Stomach (tissue), 8 donors: ENCODE measurements at regions not wholly inside any gene's neighbourhood (a gene's known extent, or its start where the extent isn't known, plus 50 kb on each side); places are given as distances from the start of the nearest gene placed in this dataset.

Source experiments
- DNase-seq, 2 donors: peaks; one replicate each; pipeline versions ENCODE4 v3.0.0 to v3.0.0-alpha.2; 2013 to 2019
- H3K27ac ChIP-seq, 5 donors: fragments of 200-600 bp in 4 of 5; sonication (generic) in 4 of 5; one replicate each; pipeline ENCODE4 v1.5.1; 2013 to 2019; ENCODE audit warnings: mild to moderate bottlenecking in 1 of 5, moderate library complexity in 1 of 5
- H3K27me3 ChIP-seq, 3 donors: fragments of 200-600 bp; sonication (generic); one replicate each; pipeline ENCODE4 v1.5.1; 2017 to 2019; ENCODE audit warnings: mixed run types in 1 of 3
- H3K36me3 ChIP-seq, 4 donors: fragments of 200-600 bp; sonication (generic); 1 replicate in 3 of 4; 2 replicates in 1 of 4; pipeline ENCODE4 v1.5.1; 2016 to 2019
- H3K4me1 ChIP-seq, 4 donors: fragments of 200-600 bp; sonication (generic); one replicate each; pipeline ENCODE4 v1.5.1; 2016 to 2019
- H3K4me3 ChIP-seq, 4 donors: fragments of 200-600 bp; sonication (generic) in 3 of 4; one replicate each; pipeline ENCODE4 v1.5.1; 2016 to 2019; ENCODE audit warnings: mild to moderate bottlenecking in 1 of 4
- H3K9me3 ChIP-seq, 4 donors: fragments of 200-600 bp; sonication (generic); one replicate each; pipeline ENCODE4 v1.5.1; 2016 to 2019
- CTCF ChIP-seq, 7 experiments: fragments of 450-650 bp in 4 of 7; fragments of 200-600 bp in 3 of 7; sonication (generic) in 3 of 7; IDR thresholded peaks; one replicate each; pipeline ENCODE4 v1.5.1; 2016 to 2019; ENCODE audit warnings: antibody characterized with exemption in 7 of 7, control low read depth in 2 of 7, mild to moderate bottlenecking in 1 of 7
- EP300 ChIP-seq: sonication (generic); formaldehyde crosslinking; IDR thresholded peaks from one replicate; pipeline ENCODE4 v1.6.1; 2017; ENCODE audit warnings: antibody characterized with exemption
- POLR2A ChIP-seq, 4 donors: fragments of 450-650 bp; IDR thresholded peaks; one replicate each; pipeline ENCODE4 v1.6.1; 2016; ENCODE audit warnings: antibody characterized with exemption in 4 of 4, control low read depth in 2 of 4, mild to moderate bottlenecking in 1 of 4, moderate library complexity in 1 of 4
- POLR2AphosphoS5 ChIP-seq, 3 donors: sonication (generic); formaldehyde crosslinking; IDR thresholded peaks; one replicate each; pipeline ENCODE4 v1.6.1; 2016; ENCODE audit warnings: antibody characterized with exemption in 3 of 3
- WGBS, 5 donors: extraction: QIAGEN DNeasy Blood & Tissue Kit in 3 of 5; methylation state at CpG; one replicate each; pipeline versions ENCODE4 v1.1.5 to v1.1.7; 2013 to 2018; 5-methylcytosine and 5-hydroxymethylcytosine counted together
- intact Hi-C: fragments of 100-400 bp; cut with DNase I; formaldehyde crosslinking; loops from one replicate; pipeline ENCODE4 v1.15.1; 2023; ENCODE audit warnings: low total_unique reads
- donor health status: healthy with polysubstance abuse.
- donor health status: Bipolar disorder and iron deficiency.
- donor health status: healthy.

GRCh38 chr13:80558074-80558473 is 217.1 kb upstream of the SPRY2 start:
- DNase-seq: no peak
- H3K27me3 ChIP-seq: no peaks in the 10 kb centered on the region
- 77 to 87% (median 80%) methylated on average over 4 of the region's 4 CpGs for WGBS, 5 donors
- intact Hi-C loops: no loop called here
- TF ChIP-seq POLR2AphosphoS5 (IDR thresholded peaks at IDR 0.05) (no peak), EP300 (no peak), POLR2A (IDR thresholded peaks at IDR 0.05) (no peak), CTCF (IDR thresholded peaks at IDR 0.05) (no peak)
- H3K4me1 ChIP-seq: no peaks in the 10 kb centered on the region
- H3K4me3 ChIP-seq: no peak overlapping the region
- no peak overlapping the region for H3K27ac ChIP-seq
- no peaks in the 10 kb centered on the region for H3K36me3 ChIP-seq
- H3K9me3 ChIP-seq: no peaks in the 10 kb centered on the region

GRCh38 chr13:80555796-80556678 is 215.1 kb upstream of the SPRY2 start:
- TF ChIP-seq CTCF (IDR thresholded peaks at IDR 0.05) (no peak), POLR2A (IDR thresholded peaks at IDR 0.05) (no peak), POLR2AphosphoS5 (IDR thresholded peaks at IDR 0.05) (no peak), EP300 (no peak)
- DNase-seq: peak in 1 of 2 donors; percentile 32
- WGBS, 5 donors: 61 to 81% (median 68%) methylated on average over 5 of the region's 5 CpGs
- no peaks in the 10 kb centered on the region for H3K27me3 ChIP-seq
- no peak overlapping the region for H3K27ac ChIP-seq
- H3K4me1 ChIP-seq: peaks cover 0 to 14% (median 7%) of the 10 kb centered on the region in 4 donors
- no peak overlapping the region for H3K4me3 ChIP-seq
- intact Hi-C loops: no loop called here
- H3K9me3 ChIP-seq: no peaks in the 10 kb centered on the region
- no peaks in the 10 kb centered on the region for H3K36me3 ChIP-seq

GRCh38 chr13:80552851-80553440 is 212.0 kb upstream of the SPRY2 start:
- H3K4me3 ChIP-seq: no peak overlapping the region
- H3K36me3 ChIP-seq: no peaks in the 10 kb centered on the region
- intact Hi-C loops: no loop called here
- H3K27ac ChIP-seq: no peak overlapping the region
- TF ChIP-seq CTCF (IDR thresholded peaks at IDR 0.05): no peak
- no peak for TF ChIP-seq POLR2A (IDR thresholded peaks at IDR 0.05)
- TF ChIP-seq POLR2AphosphoS5 (IDR thresholded peaks at IDR 0.05): no peak
- no peak for TF ChIP-seq EP300
- DNase-seq: no peak
- H3K9me3 ChIP-seq: no peaks in the 10 kb centered on the region
- no peaks in the 10 kb centered on the region for H3K27me3 ChIP-seq
- peaks cover 0 to 14% (median 7%) of the 10 kb centered on the region in 4 donors for H3K4me1 ChIP-seq
- WGBS, 5 donors: 36 to 63% (median 39%) methylated on average over 4 of the region's 4 CpGs

- no peaks in the 10 kb centered on the region for H3K36me3 ChIP-seq
- intact Hi-C loops: no loop called here
- peak in 1 of 2 donors; percentile 23 for DNase-seq
- no peak for TF ChIP-seq POLR2A (IDR thresholded peaks at IDR 0.05)
- TF ChIP-seq EP300: no peak
- no peak for TF ChIP-seq CTCF (IDR thresholded peaks at IDR 0.05)
- no peak for TF ChIP-seq POLR2AphosphoS5 (IDR thresholded peaks at IDR 0.05)
- 0 to 7% (median 2%) methylated on average over 1 of the region's 1 CpG for WGBS, 5 donors
- no peaks in the 10 kb centered on the region for H3K9me3 ChIP-seq
- H3K27me3 ChIP-seq: no peaks in the 10 kb centered on the region
- H3K4me1 ChIP-seq: peaks cover 0 to 14% (median 7%) of the 10 kb centered on the region in 4 donors
- H3K27ac ChIP-seq: peak overlapping the region in 1 of 5 donors; percentile 25
- no peak overlapping the region for H3K4me3 ChIP-seq
Observed at GRCh38 chr13:80551650-80552497, 210.9 kb upstream of the SPRY2 start.
